ENCODE measurements at regions not wholly inside any gene's neighbourhood (a gene's known extent, or its start where the extent isn't known, plus 50 kb on each side); places are given as distances from the start of the nearest gene placed in this dataset.

DNA sequence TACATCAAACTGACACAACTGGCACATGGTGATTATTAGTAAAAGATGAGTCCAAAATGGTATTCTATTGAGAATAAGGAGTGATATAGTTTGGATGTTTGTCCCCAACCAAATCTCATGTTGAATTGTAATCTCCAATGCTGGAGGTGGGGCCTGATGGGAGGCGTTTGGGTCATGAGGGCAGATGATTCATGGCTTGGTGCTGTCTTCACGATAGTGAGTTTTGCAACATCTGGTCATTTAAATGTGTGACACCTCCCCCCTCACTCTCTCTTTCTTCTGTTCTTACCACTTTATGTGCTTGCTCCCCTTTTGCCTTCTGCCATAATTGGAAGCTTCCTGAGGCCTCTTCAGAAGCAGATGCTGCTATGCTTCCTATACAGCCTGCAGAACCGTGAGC lies 90.6 kb downstream of the RSL24D1 start:
- DNase-seq (ENCODE audit: low read depth in 1 of 2, low spot score in 1 of 2): peak in 1 of 2 experiments; percentile 2
- Histone ChIP-seq H3K27ac (replicated peaks) (no peak overlapping the region), H3K4me3 (replicated peaks; ENCODE audit: insufficient read depth, low read length) (no peak overlapping the region), H3K27me3 (ENCODE audit: insufficient read depth, poor library complexity, severe bottlenecking) (no peaks in the 10 kb centered on the region)
- TF ChIP-seq, protein P1, sequence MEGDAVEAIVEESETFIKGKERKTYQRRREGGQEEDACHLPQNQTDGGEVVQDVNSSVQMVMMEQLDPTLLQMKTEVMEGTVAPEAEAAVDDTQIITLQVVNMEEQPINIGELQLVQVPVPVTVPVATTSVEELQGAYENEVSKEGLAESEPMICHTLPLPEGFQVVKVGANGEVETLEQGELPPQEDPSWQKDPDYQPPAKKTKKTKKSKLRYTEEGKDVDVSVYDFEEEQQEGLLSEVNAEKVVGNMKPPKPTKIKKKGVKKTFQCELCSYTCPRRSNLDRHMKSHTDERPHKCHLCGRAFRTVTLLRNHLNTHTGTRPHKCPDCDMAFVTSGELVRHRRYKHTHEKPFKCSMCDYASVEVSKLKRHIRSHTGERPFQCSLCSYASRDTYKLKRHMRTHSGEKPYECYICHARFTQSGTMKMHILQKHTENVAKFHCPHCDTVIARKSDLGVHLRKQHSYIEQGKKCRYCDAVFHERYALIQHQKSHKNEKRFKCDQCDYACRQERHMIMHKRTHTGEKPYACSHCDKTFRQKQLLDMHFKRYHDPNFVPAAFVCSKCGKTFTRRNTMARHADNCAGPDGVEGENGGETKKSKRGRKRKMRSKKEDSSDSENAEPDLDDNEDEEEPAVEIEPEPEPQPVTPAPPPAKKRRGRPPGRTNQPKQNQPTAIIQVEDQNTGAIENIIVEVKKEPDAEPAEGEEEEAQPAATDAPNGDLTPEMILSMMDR (IDR thresholded peaks at IDR 0.05; ENCODE audit: insufficient read depth, low read length): no peak
- TF ChIP-seq, protein P2, sequence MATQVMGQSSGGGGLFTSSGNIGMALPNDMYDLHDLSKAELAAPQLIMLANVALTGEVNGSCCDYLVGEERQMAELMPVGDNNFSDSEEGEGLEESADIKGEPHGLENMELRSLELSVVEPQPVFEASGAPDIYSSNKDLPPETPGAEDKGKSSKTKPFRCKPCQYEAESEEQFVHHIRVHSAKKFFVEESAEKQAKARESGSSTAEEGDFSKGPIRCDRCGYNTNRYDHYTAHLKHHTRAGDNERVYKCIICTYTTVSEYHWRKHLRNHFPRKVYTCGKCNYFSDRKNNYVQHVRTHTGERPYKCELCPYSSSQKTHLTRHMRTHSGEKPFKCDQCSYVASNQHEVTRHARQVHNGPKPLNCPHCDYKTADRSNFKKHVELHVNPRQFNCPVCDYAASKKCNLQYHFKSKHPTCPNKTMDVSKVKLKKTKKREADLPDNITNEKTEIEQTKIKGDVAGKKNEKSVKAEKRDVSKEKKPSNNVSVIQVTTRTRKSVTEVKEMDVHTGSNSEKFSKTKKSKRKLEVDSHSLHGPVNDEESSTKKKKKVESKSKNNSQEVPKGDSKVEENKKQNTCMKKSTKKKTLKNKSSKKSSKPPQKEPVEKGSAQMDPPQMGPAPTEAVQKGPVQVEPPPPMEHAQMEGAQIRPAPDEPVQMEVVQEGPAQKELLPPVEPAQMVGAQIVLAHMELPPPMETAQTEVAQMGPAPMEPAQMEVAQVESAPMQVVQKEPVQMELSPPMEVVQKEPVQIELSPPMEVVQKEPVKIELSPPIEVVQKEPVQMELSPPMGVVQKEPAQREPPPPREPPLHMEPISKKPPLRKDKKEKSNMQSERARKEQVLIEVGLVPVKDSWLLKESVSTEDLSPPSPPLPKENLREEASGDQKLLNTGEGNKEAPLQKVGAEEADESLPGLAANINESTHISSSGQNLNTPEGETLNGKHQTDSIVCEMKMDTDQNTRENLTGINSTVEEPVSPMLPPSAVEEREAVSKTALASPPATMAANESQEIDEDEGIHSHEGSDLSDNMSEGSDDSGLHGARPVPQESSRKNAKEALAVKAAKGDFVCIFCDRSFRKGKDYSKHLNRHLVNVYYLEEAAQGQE (IDR thresholded peaks at IDR 0.05; ENCODE audit: insufficient replicate concordance, low read depth): no peak
- no peak for TF ChIP-seq GABPA (IDR thresholded peaks at IDR 0.05; ENCODE audit: low read depth)
- TF ChIP-seq SPI1 (IDR thresholded peaks at IDR 0.05; ENCODE audit: borderline replicate concordance, low read depth): no peak
- TF ChIP-seq POLR2AphosphoS5 (IDR thresholded peaks at IDR 0.05; ENCODE audit: low read depth): no peak

DNA sequence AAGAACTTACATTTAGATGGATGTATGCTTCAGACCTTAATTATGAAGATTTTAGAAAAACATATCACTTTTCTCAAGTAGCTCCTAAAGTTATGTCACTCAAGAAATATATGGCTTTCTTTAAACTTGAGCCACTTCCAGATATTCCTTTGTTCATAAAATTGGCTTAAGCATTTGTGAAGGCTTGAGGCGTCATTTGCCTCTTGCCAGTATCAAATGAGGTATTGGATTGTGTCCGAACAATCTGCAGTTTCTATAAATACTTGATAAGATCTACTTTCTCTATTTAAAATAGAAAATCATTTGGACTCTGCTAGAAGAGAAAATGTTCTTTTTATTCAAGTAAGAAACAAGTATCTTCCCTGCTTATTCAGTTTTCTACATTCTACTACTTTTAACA lies 102.6 kb downstream of the RSL24D1 start:
- TF ChIP-seq SPI1 (IDR thresholded peaks at IDR 0.05; ENCODE audit: borderline replicate concordance, low read depth) (no peak), GABPA (IDR thresholded peaks at IDR 0.05; ENCODE audit: low read depth) (no peak), POLR2AphosphoS5 (IDR thresholded peaks at IDR 0.05; ENCODE audit: low read depth) (no peak)
- TF ChIP-seq, protein P2 (IDR thresholded peaks at IDR 0.05; ENCODE audit: insufficient replicate concordance, low read depth): no peak
- TF ChIP-seq, protein P1 (IDR thresholded peaks at IDR 0.05; ENCODE audit: insufficient read depth, low read length): no peak
- DNase-seq (ENCODE audit: low read depth in 1 of 2, low spot score in 1 of 2): no peak
- Histone ChIP-seq H3K27ac (replicated peaks) (no peak overlapping the region), H3K27me3 (ENCODE audit: insufficient read depth, poor library complexity, severe bottlenecking) (peaks cover 3% of the 10 kb centered on the region), H3K4me3 (replicated peaks; ENCODE audit: insufficient read depth, low read length) (no peak overlapping the region)

DNA sequence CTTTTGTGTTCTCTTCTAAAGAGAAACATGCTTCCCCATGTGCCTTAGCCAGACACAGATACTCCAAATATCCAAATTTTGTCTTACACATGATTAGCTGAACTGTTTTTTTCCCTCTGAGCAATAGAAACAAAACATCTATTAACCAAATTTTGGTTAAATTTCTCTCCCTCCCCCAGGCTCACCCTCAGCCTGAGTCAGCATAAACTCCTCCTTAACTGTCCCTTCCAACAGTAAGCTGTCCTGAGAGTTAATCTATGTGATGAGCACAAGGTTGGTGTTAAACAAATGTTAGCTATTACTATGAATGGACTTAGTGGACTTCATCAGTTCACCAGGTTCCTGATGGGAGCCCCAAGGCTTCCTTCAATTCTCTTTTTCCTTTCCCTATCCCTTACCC lies 108.5 kb downstream of the RSL24D1 start:
- Histone ChIP-seq H3K27ac (replicated peaks) (no peak overlapping the region), H3K4me3 (replicated peaks; ENCODE audit: insufficient read depth, low read length) (no peak overlapping the region), H3K27me3 (ENCODE audit: insufficient read depth, poor library complexity, severe bottlenecking) (peaks cover 3% of the 10 kb centered on the region)
- DNase-seq (ENCODE audit: low read depth in 1 of 2, low spot score in 1 of 2): no peak
- TF ChIP-seq GABPA (IDR thresholded peaks at IDR 0.05; ENCODE audit: low read depth): no peak
- no peak for TF ChIP-seq POLR2AphosphoS5 (IDR thresholded peaks at IDR 0.05; ENCODE audit: low read depth)
- no peak for TF ChIP-seq SPI1 (IDR thresholded peaks at IDR 0.05; ENCODE audit: borderline replicate concordance, low read depth)
- TF ChIP-seq, protein P1 (IDR thresholded peaks at IDR 0.05; ENCODE audit: insufficient read depth, low read length): no peak
- TF ChIP-seq, protein P2 (IDR thresholded peaks at IDR 0.05; ENCODE audit: insufficient replicate concordance, low read depth): no peak

Measured in HL-60 (cell line).